ENCODE measurements at regions not wholly inside any gene's neighbourhood (a gene's known extent, or its start where the extent isn't known, plus 50 kb on each side); places are given as distances from the start of the nearest gene placed in this dataset.
A peak's percentile ranks its signal among the peaks of the same experiment; 100 is the strongest.

- H3K27me3 ChIP-seq: no peaks in the 10 kb centered on the region
- H3K4me1 ChIP-seq: peaks cover 0 to 9% (median 2%) of the 10 kb centered on the region in 4 donors
- ATAC-seq (ENCODE audit: low FRiP score in 2 of 2) (no peak), DNase-seq (no peak)
- H3K36me3 ChIP-seq: no peaks in the 10 kb centered on the region
- no peak overlapping the region for H3K4me3 ChIP-seq
- 94% methylated on average over 3 of the region's 3 CpGs for WGBS, 2 donors
- H3K27ac ChIP-seq: no peak overlapping the region
- TF ChIP-seq POLR2A (IDR thresholded peaks at IDR 0.05): no peak
- no peak for TF ChIP-seq POLR2AphosphoS5 (IDR thresholded peaks at IDR 0.05)
- TF ChIP-seq, protein P1, sequence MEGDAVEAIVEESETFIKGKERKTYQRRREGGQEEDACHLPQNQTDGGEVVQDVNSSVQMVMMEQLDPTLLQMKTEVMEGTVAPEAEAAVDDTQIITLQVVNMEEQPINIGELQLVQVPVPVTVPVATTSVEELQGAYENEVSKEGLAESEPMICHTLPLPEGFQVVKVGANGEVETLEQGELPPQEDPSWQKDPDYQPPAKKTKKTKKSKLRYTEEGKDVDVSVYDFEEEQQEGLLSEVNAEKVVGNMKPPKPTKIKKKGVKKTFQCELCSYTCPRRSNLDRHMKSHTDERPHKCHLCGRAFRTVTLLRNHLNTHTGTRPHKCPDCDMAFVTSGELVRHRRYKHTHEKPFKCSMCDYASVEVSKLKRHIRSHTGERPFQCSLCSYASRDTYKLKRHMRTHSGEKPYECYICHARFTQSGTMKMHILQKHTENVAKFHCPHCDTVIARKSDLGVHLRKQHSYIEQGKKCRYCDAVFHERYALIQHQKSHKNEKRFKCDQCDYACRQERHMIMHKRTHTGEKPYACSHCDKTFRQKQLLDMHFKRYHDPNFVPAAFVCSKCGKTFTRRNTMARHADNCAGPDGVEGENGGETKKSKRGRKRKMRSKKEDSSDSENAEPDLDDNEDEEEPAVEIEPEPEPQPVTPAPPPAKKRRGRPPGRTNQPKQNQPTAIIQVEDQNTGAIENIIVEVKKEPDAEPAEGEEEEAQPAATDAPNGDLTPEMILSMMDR (IDR thresholded peaks at IDR 0.05): no peak
- no peak for TF ChIP-seq EP300 (IDR thresholded peaks at IDR 0.05)
- no peaks in the 10 kb centered on the region for H3K9me3 ChIP-seq
Measured at GRCh38 chr6:2549834-2550233, 200.9 kb downstream of the MYLK4 start.

DNA sequence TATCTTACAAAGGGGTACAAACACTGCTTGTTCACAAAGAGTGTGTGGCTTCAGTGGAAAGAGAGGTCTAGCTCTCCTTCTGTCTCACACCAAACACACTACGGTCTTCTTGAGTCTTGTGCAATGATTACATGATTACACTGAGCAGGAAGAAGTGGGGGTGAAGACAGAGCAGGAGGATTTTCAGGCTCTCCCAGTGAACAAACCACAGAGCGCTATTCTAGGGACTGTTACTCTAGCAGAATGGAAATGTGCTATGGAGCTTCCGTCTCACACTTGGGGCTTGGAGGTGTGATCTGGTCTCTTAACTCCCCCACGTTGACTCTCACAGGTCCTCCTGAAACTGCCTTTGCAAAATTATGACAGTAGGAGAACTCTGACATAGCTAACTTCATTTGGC, 203.4 kb downstream of the MYLK4 start:
- TF ChIP-seq, protein P1 (IDR thresholded peaks at IDR 0.05): no peak
- TF ChIP-seq POLR2AphosphoS5 (IDR thresholded peaks at IDR 0.05) (no peak), POLR2A (IDR thresholded peaks at IDR 0.05) (no peak), EP300 (IDR thresholded peaks at IDR 0.05) (no peak)
- WGBS, 2 donors: 41 to 65% methylated on average over 3 to 4 of the region's 4 CpGs

GRCh38 chr6:2546901-2547300, 203.8 kb downstream of the MYLK4 start:
- DNase-seq: no peak
- H3K36me3 ChIP-seq: no peaks in the 10 kb centered on the region
- H3K9me3 ChIP-seq: no peaks in the 10 kb centered on the region
- TF ChIP-seq POLR2AphosphoS5 (IDR thresholded peaks at IDR 0.05): no peak
- TF ChIP-seq, protein P1 (IDR thresholded peaks at IDR 0.05): no peak
- no peak for TF ChIP-seq EP300 (IDR thresholded peaks at IDR 0.05)
- TF ChIP-seq POLR2A (IDR thresholded peaks at IDR 0.05): no peak
- WGBS, 2 donors: 71% methylated on average over 8 of the region's 8 CpGs
- ATAC-seq (ENCODE audit: low FRiP score in 2 of 2): no peak
- no peaks in the 10 kb centered on the region for H3K27me3 ChIP-seq
- H3K4me1 ChIP-seq: peaks cover 7 to 26% (median 14%) of the 10 kb centered on the region in 4 donors
- no peak overlapping the region for H3K4me3 ChIP-seq
- H3K27ac ChIP-seq: no peak overlapping the region

More for the DNA sequence above, 203.4 kb downstream of the MYLK4 start:
- H3K9me3 ChIP-seq: no peaks in the 10 kb centered on the region
- H3K27me3 ChIP-seq: no peaks in the 10 kb centered on the region
- no peak overlapping the region for H3K4me3 ChIP-seq
- H3K4me1 ChIP-seq: peaks cover 7 to 24% (median 12%) of the 10 kb centered on the region in 4 donors
- no peak for DNase-seq
- no peaks in the 10 kb centered on the region for H3K36me3 ChIP-seq
- no peak overlapping the region for H3K27ac ChIP-seq
- peak; percentile 20 to 39 for ATAC-seq (ENCODE audit: low FRiP score in 2 of 2)

GRCh38 chr6:2545383-2546038, 205.2 kb downstream of the MYLK4 start:
- TF ChIP-seq, protein P1 (IDR thresholded peaks at IDR 0.05): no peak
- TF ChIP-seq POLR2A (IDR thresholded peaks at IDR 0.05): no peak
- no peak for TF ChIP-seq POLR2AphosphoS5 (IDR thresholded peaks at IDR 0.05)
- TF ChIP-seq EP300 (IDR thresholded peaks at IDR 0.05): no peak
- Histone ChIP-seq H3K27ac (no peak overlapping the region), H3K9me3 (no peaks in the 10 kb centered on the region), H3K27me3 (no peaks in the 10 kb centered on the region), H3K4me1 (peaks cover 7 to 26% (median 15%) of the 10 kb centered on the region in 4 donors), H3K4me3 (no peak overlapping the region), H3K36me3 (no peaks in the 10 kb centered on the region)
- ATAC-seq (ENCODE audit: low FRiP score in 2 of 2): no peak
- 88 to 92% methylated on average over 6 of the region's 6 CpGs for WGBS, 2 donors
- no peak for DNase-seq

DNA sequence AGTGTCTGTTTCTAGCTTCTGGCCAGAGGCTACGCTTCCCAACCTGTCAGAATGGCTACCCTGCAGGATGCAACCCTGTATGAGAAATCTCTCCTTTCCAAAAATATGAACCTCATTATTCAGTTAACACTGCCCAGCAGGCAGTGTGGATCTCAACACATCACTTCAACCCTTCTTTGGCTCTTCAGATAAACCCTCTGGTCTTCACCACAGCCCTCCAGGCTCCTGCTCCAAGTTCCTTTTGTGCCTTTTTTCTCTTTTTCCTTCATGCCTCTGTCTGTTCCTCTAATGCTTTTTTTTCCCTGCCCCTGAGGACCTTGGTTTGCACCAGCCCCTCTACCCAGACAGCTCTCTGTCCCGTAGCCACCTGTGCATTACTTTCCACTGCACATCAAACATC, 207.4 kb downstream of the MYLK4 start:
- DNase-seq (no peak), ATAC-seq (ENCODE audit: low FRiP score in 2 of 2) (peak in 1 of 2 donors; percentile 5)
- Histone ChIP-seq H3K27me3 (no peaks in the 10 kb centered on the region), H3K36me3 (no peaks in the 10 kb centered on the region), H3K4me3 (no peak overlapping the region), H3K9me3 (no peaks in the 10 kb centered on the region), H3K4me1 (peaks cover 7 to 26% (median 15%) of the 10 kb centered on the region in 4 donors), H3K27ac (peak overlapping the region in 1 of 4 donors; percentile 47)
- WGBS, 2 donors: 70 to 88% methylated on average over 2 of the region's 2 CpGs
- TF ChIP-seq, protein P1 (IDR thresholded peaks at IDR 0.05): no peak
- TF ChIP-seq EP300 (IDR thresholded peaks at IDR 0.05) (no peak), POLR2A (IDR thresholded peaks at IDR 0.05) (no peak), POLR2AphosphoS5 (IDR thresholded peaks at IDR 0.05) (no peak)
